Trophoblast cell (in vitro differentiated cells and primary cell): ENCODE measurements at regions not wholly inside any gene's neighbourhood (a gene's known extent, or its start where the extent isn't known, plus 50 kb on each side); places are given as distances from the start of the nearest gene placed in this dataset.

Experiments
- DNase-seq, 2 donors: peaks; one replicate each; pipeline ENCODE4 v3.0.0-alpha.2; 2016
- H2AFZ ChIP-seq: 2 replicates; pipeline ENCODE4 v1.6.1; 2013; ENCODE audit warnings: low read length, moderate library complexity, mild to moderate bottlenecking; ENCODE audit not compliant: insufficient read depth, poor library complexity
- H2AK5ac ChIP-seq: 2 replicates; pipeline ENCODE4 v1.6.1; 2013; ENCODE audit warnings: mild to moderate bottlenecking, low read length
- H2BK120ac ChIP-seq: 2 replicates; pipeline ENCODE4 v1.6.1; 2013; ENCODE audit warnings: low read length, mild to moderate bottlenecking, moderate library complexity; ENCODE audit not compliant: insufficient read depth, poor library complexity
- H2BK12ac ChIP-seq: 2 replicates; pipeline ENCODE4 v1.6.1; 2013; ENCODE audit warnings: mild to moderate bottlenecking, low read length, moderate library complexity
- H2BK5ac ChIP-seq: 2 replicates; pipeline ENCODE4 v1.6.1; 2013; ENCODE audit warnings: low read length, low read depth, moderate library complexity, mild to moderate bottlenecking; ENCODE audit not compliant: poor library complexity
- H3K14ac ChIP-seq: 2 replicates; pipeline ENCODE4 v1.6.1; 2013; ENCODE audit warnings: mild to moderate bottlenecking, low read length
- H3K18ac ChIP-seq: 2 replicates; pipeline ENCODE4 v1.6.1; 2013; ENCODE audit warnings: mild to moderate bottlenecking, low read length
- H3K23ac ChIP-seq: 2 replicates; pipeline ENCODE4 v1.6.1; 2013; ENCODE audit warnings: low read length
- H3K27ac ChIP-seq: 2 replicates; pipeline ENCODE4 v1.5.1; 2013; ENCODE audit warnings: low read depth, mild to moderate bottlenecking, inconsistent platforms, low read length, moderate library complexity
- H3K27me3 ChIP-seq: 2 replicates; pipeline ENCODE4 v1.6.1; 2013; ENCODE audit warnings: inconsistent platforms, mild to moderate bottlenecking, low read length, moderate library complexity; ENCODE audit not compliant: insufficient read depth
- H3K36me3 ChIP-seq, 2 experiments: 1 replicate in 1 of 2; 2 replicates in 1 of 2; pipeline ENCODE4 v1.6.1; 2013; ENCODE audit warnings: low read length in 2 of 2, mild to moderate bottlenecking in 2 of 2, moderate library complexity in 1 of 2; ENCODE audit not compliant: insufficient read depth in 2 of 2, control insufficient read depth in 1 of 2
- H3K4ac ChIP-seq: 2 replicates; pipeline ENCODE4 v1.6.1; 2013; ENCODE audit warnings: low read depth, mild to moderate bottlenecking, low read length, moderate library complexity
- H3K4me1 ChIP-seq, 2 experiments: 1 replicate in 1 of 2; 2 replicates in 1 of 2; pipeline ENCODE4 v1.6.1; 2013; ENCODE audit warnings: low read length in 2 of 2, mild to moderate bottlenecking in 2 of 2, moderate library complexity in 1 of 2; ENCODE audit not compliant: insufficient read depth in 2 of 2, control insufficient read depth in 1 of 2
- H3K4me2 ChIP-seq: 2 replicates; pipeline ENCODE4 v1.6.1; 2013; ENCODE audit warnings: inconsistent platforms, mild to moderate bottlenecking, low read length, moderate library complexity
- H3K4me3 ChIP-seq: 2 replicates; pipeline ENCODE4 v1.5.1; 2013; ENCODE audit warnings: mild to moderate bottlenecking, low read depth, low read length, inconsistent platforms
- H3K79me1 ChIP-seq: one replicate; pipeline ENCODE4 v1.6.1; 2013; ENCODE audit warnings: low read length
- H3K79me2 ChIP-seq: 2 replicates; pipeline ENCODE4 v1.6.1; 2013; ENCODE audit warnings: low read length, mild to moderate bottlenecking; ENCODE audit not compliant: control insufficient read depth, insufficient read depth, poor library complexity
- H3K9ac ChIP-seq: 2 replicates; pipeline ENCODE4 v1.6.1; 2013; ENCODE audit warnings: mild to moderate bottlenecking, low read length
- H3K9me3 ChIP-seq: 2 replicates; pipeline ENCODE4 v1.6.1; 2013; ENCODE audit warnings: low read depth, mild to moderate bottlenecking, control low read depth, inconsistent platforms, low read length; ENCODE audit not compliant: insufficient read depth
- H4K12ac ChIP-seq: 2 replicates; pipeline ENCODE4 v1.6.1; 2013; ENCODE audit warnings: low read depth, mild to moderate bottlenecking, low read length, moderate library complexity
- H4K8ac ChIP-seq: 2 replicates; pipeline ENCODE4 v1.6.1; 2013; ENCODE audit warnings: low read depth, mild to moderate bottlenecking, low read length, moderate library complexity
- H4K91ac ChIP-seq: one replicate; pipeline ENCODE4 v1.6.1; 2013; ENCODE audit warnings: low read depth, mild to moderate bottlenecking, low read length, moderate library complexity
- WGBS: extraction: QIAGEN DNeasy Blood & Tissue Kit; methylation state at CpG from one replicate; pipeline ENCODE4 v1.1.7; 2013; ENCODE audit warnings: missing lambda C conversion rate; ENCODE audit not compliant: insufficient read length, insufficient coverage; ENCODE audit errors: extremely low coverage; 5-methylcytosine and 5-hydroxymethylcytosine counted together

GRCh38 chrX:1788300-1788911, 173.5 kb downstream of the ASMT start:
- H3K4me2 ChIP-seq: no peak overlapping the region
- H3K9me3 ChIP-seq: peaks cover 5% of the 10 kb centered on the region
- no peak overlapping the region for H4K91ac ChIP-seq
- H3K9ac ChIP-seq: no peak overlapping the region
- H3K18ac ChIP-seq: no peak overlapping the region
- WGBS: no CpG with 5 or more reads among the region's 5 CpGs
- H3K4me1 ChIP-seq: peaks cover 0 to 7% of the 10 kb centered on the region in 2 experiments
- H4K12ac ChIP-seq: no peak overlapping the region
- no peak overlapping the region for H3K4ac ChIP-seq
- H3K27me3 ChIP-seq: no peaks in the 10 kb centered on the region
- no peak for DNase-seq
- no peak overlapping the region for H2BK5ac ChIP-seq
- H2AK5ac ChIP-seq: no peak overlapping the region
- H2AFZ ChIP-seq: no peak overlapping the region
- no peak overlapping the region for H3K14ac ChIP-seq
- no peak overlapping the region for H3K27ac ChIP-seq
- H4K8ac ChIP-seq: no peak overlapping the region
- H3K79me2 ChIP-seq: no peaks in the 10 kb centered on the region
- no peak overlapping the region for H3K23ac ChIP-seq
- H2BK12ac ChIP-seq: no peak overlapping the region
- no peak overlapping the region for H2BK120ac ChIP-seq
- H3K79me1 ChIP-seq: no peaks in the 10 kb centered on the region
- H3K36me3 ChIP-seq: no peaks in the 10 kb centered on the region
- no peak overlapping the region for H3K4me3 ChIP-seq

GRCh38 chrX:1792636-1793035, 177.8 kb downstream of the ASMT start:
- Histone ChIP-seq H3K4ac (no peak overlapping the region), H2AK5ac (no peak overlapping the region), H4K8ac (no peak overlapping the region), H3K27me3 (no peaks in the 10 kb centered on the region), H3K23ac (no peak overlapping the region), H3K79me1 (no peaks in the 10 kb centered on the region), H2AFZ (no peak overlapping the region), H3K36me3 (no peaks in the 10 kb centered on the region), H3K9me3 (no peaks in the 10 kb centered on the region), H3K27ac (no peak overlapping the region), H2BK12ac (no peak overlapping the region), H3K4me1 (peaks cover 0 to 7% of the 10 kb centered on the region in 2 experiments), H2BK120ac (no peak overlapping the region), H3K14ac (no peak overlapping the region), H4K12ac (no peak overlapping the region), H3K4me3 (no peak overlapping the region), H4K91ac (no peak overlapping the region), H2BK5ac (no peak overlapping the region), H3K4me2 (no peak overlapping the region), H3K18ac (no peak overlapping the region), H3K79me2 (no peaks in the 10 kb centered on the region), H3K9ac (no peak overlapping the region)
- WGBS: no CpG with 5 or more reads among the region's 1 CpG
- no peak for DNase-seq

DNA sequence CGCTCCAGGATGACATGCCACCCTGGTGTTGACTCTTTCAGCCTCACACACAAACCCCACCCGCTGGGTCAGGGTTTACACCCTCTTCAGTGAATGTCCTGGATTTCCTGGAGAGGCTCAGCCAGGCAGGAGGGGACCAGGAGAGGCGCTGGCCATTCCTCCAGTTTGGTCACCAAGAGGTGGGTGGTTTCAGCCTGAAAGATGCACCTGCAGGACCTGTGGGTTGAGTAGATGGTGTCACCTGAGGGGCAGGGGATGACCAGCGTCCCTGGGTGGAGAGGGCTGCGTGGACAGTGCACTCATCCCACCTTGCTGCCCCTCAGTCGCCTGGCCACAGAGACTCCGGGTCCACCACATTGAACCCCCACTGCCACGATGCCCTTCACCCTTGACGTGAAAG, 179.7 kb downstream of the ASMT start:
- no peak overlapping the region for H4K8ac ChIP-seq
- H3K4me2 ChIP-seq: no peak overlapping the region
- H3K4me1 ChIP-seq: no peaks in the 10 kb centered on the region
- no peak overlapping the region for H3K27ac ChIP-seq
- H3K36me3 ChIP-seq: no peaks in the 10 kb centered on the region
- H4K91ac ChIP-seq: no peak overlapping the region
- H3K27me3 ChIP-seq: no peaks in the 10 kb centered on the region
- H3K23ac ChIP-seq: no peak overlapping the region
- DNase-seq: no peak
- no peaks in the 10 kb centered on the region for H3K9me3 ChIP-seq
- H2AFZ ChIP-seq: no peak overlapping the region
- peak overlapping the region; percentile 37 for H3K4me3 ChIP-seq
- no CpG with 5 or more reads among the region's 9 CpGs for WGBS
- H3K14ac ChIP-seq: no peak overlapping the region
- H3K79me1 ChIP-seq: no peaks in the 10 kb centered on the region
- no peak overlapping the region for H2BK12ac ChIP-seq
- H2AK5ac ChIP-seq: no peak overlapping the region
- no peaks in the 10 kb centered on the region for H3K79me2 ChIP-seq
- no peak overlapping the region for H3K9ac ChIP-seq
- H2BK120ac ChIP-seq: no peak overlapping the region
- no peak overlapping the region for H3K18ac ChIP-seq
- H4K12ac ChIP-seq: no peak overlapping the region
- no peak overlapping the region for H3K4ac ChIP-seq
- H2BK5ac ChIP-seq: no peak overlapping the region

DNA sequence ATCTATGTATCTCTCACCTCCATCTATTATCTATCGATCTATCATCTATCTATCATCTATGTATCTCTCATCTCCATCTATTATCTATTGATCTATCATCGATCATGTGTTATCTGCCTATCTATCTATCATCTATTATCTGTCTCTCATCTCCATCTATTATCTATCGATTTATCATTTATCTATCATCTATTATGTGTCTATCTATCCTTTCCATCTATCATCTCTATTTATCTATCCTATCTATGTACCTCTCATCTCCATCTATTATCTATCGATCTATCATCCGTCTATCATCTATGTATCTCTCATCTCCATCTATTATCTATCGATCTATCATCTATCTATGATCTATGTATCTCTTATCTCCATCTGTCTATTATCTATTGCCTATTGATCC, 188.1 kb downstream of the ASMT start:
- no peak overlapping the region for H3K4me2 ChIP-seq
- H4K12ac ChIP-seq: no peak overlapping the region
- no peak overlapping the region for H2AFZ ChIP-seq
- no peaks in the 10 kb centered on the region for H3K36me3 ChIP-seq
- no peak overlapping the region for H3K4me3 ChIP-seq
- H3K79me1 ChIP-seq: no peaks in the 10 kb centered on the region
- DNase-seq: no peak
- H4K8ac ChIP-seq: no peak overlapping the region
- no peak overlapping the region for H3K4ac ChIP-seq
- H2AK5ac ChIP-seq: no peak overlapping the region
- no peaks in the 10 kb centered on the region for H3K9me3 ChIP-seq
- WGBS: 100% methylated on average over 5 of the region's 6 CpGs
- H3K14ac ChIP-seq: no peak overlapping the region
- H3K9ac ChIP-seq: no peak overlapping the region
- H2BK5ac ChIP-seq: no peak overlapping the region
- H3K23ac ChIP-seq: no peak overlapping the region
- no peaks in the 10 kb centered on the region for H3K79me2 ChIP-seq
- no peaks in the 10 kb centered on the region for H3K27me3 ChIP-seq
- no peak overlapping the region for H2BK120ac ChIP-seq
- H4K91ac ChIP-seq: no peak overlapping the region
- no peak overlapping the region for H2BK12ac ChIP-seq
- H3K27ac ChIP-seq: no peak overlapping the region
- H3K4me1 ChIP-seq: peaks cover 2 to 6% of the 10 kb centered on the region in 2 experiments
- no peak overlapping the region for H3K18ac ChIP-seq
